ENCODE measurements at regions not wholly inside any gene's neighbourhood (a gene's known extent, or its start where the extent isn't known, plus 50 kb on each side); places are given as distances from the start of the nearest gene placed in this dataset.

- TF ChIP-seq, protein P1, sequence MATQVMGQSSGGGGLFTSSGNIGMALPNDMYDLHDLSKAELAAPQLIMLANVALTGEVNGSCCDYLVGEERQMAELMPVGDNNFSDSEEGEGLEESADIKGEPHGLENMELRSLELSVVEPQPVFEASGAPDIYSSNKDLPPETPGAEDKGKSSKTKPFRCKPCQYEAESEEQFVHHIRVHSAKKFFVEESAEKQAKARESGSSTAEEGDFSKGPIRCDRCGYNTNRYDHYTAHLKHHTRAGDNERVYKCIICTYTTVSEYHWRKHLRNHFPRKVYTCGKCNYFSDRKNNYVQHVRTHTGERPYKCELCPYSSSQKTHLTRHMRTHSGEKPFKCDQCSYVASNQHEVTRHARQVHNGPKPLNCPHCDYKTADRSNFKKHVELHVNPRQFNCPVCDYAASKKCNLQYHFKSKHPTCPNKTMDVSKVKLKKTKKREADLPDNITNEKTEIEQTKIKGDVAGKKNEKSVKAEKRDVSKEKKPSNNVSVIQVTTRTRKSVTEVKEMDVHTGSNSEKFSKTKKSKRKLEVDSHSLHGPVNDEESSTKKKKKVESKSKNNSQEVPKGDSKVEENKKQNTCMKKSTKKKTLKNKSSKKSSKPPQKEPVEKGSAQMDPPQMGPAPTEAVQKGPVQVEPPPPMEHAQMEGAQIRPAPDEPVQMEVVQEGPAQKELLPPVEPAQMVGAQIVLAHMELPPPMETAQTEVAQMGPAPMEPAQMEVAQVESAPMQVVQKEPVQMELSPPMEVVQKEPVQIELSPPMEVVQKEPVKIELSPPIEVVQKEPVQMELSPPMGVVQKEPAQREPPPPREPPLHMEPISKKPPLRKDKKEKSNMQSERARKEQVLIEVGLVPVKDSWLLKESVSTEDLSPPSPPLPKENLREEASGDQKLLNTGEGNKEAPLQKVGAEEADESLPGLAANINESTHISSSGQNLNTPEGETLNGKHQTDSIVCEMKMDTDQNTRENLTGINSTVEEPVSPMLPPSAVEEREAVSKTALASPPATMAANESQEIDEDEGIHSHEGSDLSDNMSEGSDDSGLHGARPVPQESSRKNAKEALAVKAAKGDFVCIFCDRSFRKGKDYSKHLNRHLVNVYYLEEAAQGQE (IDR thresholded peaks at IDR 0.05; ENCODE audit: unreplicated experiment) = no peak
- TF ChIP-seq ZNF114 (CRISPR knock-in tag; IDR thresholded peaks at IDR 0.05) (no peak), EZH2phosphoT487 (IDR thresholded peaks at IDR 0.05; ENCODE audit: unreplicated experiment) (no peak), POLR2AphosphoS5 (IDR thresholded peaks at IDR 0.05; ENCODE audit: low read depth) (no peak), STAT1 (IDR thresholded peaks at IDR 0.05; ENCODE audit: unreplicated experiment) (no peak), JUNB (IDR thresholded peaks at IDR 0.05; ENCODE audit: unreplicated experiment) (no peak), CREB1 (CRISPR knock-in tag; IDR thresholded peaks at IDR 0.05; ENCODE audit: low read depth) (no peak), EZH2 (IDR thresholded peaks at IDR 0.05; ENCODE audit: low read depth, unreplicated experiment) (no peak), ETS1 (IDR thresholded peaks at IDR 0.05) (no peak), NANOG (IDR thresholded peaks at IDR 0.05; ENCODE audit: borderline replicate concordance) (no peak)
Observed at GRCh38 chr13:46489586-46490023, 63.4 kb upstream of the LRCH1 start (continued).

DNA sequence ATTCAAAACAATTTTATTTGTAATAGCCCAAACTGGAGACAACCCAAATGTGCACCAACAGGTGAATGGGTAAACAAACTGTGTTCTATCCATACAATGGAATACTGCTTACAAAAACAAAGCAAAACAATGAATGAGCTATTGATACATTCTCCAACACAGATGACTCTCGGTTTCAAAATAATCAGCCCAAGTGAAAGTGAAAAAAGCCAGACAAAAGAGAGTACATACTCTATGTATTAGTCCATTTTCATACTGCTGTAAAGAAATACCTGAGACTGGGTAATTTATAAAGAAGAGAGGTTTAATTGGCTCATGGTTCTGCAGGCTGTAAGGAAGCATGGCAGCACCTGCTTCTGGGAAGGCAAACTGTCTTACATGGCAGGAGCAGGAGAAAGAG, 65.2 kb upstream of the LRCH1 start:
- Histone ChIP-seq H3K36me3 (ENCODE audit: insufficient read depth) (no peaks in the 10 kb centered on the region), H3K27me3 (ENCODE audit: insufficient read depth) (no peaks in the 10 kb centered on the region), H3K9me2 (ENCODE audit: insufficient read depth) (no peaks in the 10 kb centered on the region), H4K20me1 (replicated peaks; ENCODE audit: insufficient read depth) (no peaks in the 10 kb centered on the region), H3K27ac (ENCODE audit: low read depth) (no peak overlapping the region), H3K4me3 (no peak overlapping the region), H3F3A (replicated peaks; ENCODE audit: low read depth) (no peaks in the 10 kb centered on the region), H3K79me2 (replicated peaks; ENCODE audit: insufficient read depth) (no peaks in the 10 kb centered on the region), H3K4me1 (ENCODE audit: insufficient read depth) (no peaks in the 10 kb centered on the region), H3K4me2 (no peak overlapping the region), H2AFZ (no peak overlapping the region)
- Mint-ChIP-seq H3K36me3 (ENCODE audit: low read depth) (no peaks in the 10 kb centered on the region), H3K9me3 (no peaks in the 10 kb centered on the region), H3K27ac (no peak overlapping the region), H3K27me3 (ENCODE audit: insufficient read depth, low read depth, poor library complexity) (no peaks in the 10 kb centered on the region), H3K4me3 (no peak overlapping the region), H3K4me1 (peaks cover 8% of the 10 kb centered on the region; the same call in 1 of the 3 replicates)
- no peak for ATAC-seq
- no peak for DNase-seq (ENCODE audit: low spot score)
- TF ChIP-seq CREB1 (CRISPR knock-in tag; IDR thresholded peaks at IDR 0.05; ENCODE audit: low read depth) (no peak), EZH2phosphoT487 (IDR thresholded peaks at IDR 0.05; ENCODE audit: unreplicated experiment) (no peak), ZNF114 (CRISPR knock-in tag; IDR thresholded peaks at IDR 0.05) (no peak)
- TF ChIP-seq, protein P2, sequence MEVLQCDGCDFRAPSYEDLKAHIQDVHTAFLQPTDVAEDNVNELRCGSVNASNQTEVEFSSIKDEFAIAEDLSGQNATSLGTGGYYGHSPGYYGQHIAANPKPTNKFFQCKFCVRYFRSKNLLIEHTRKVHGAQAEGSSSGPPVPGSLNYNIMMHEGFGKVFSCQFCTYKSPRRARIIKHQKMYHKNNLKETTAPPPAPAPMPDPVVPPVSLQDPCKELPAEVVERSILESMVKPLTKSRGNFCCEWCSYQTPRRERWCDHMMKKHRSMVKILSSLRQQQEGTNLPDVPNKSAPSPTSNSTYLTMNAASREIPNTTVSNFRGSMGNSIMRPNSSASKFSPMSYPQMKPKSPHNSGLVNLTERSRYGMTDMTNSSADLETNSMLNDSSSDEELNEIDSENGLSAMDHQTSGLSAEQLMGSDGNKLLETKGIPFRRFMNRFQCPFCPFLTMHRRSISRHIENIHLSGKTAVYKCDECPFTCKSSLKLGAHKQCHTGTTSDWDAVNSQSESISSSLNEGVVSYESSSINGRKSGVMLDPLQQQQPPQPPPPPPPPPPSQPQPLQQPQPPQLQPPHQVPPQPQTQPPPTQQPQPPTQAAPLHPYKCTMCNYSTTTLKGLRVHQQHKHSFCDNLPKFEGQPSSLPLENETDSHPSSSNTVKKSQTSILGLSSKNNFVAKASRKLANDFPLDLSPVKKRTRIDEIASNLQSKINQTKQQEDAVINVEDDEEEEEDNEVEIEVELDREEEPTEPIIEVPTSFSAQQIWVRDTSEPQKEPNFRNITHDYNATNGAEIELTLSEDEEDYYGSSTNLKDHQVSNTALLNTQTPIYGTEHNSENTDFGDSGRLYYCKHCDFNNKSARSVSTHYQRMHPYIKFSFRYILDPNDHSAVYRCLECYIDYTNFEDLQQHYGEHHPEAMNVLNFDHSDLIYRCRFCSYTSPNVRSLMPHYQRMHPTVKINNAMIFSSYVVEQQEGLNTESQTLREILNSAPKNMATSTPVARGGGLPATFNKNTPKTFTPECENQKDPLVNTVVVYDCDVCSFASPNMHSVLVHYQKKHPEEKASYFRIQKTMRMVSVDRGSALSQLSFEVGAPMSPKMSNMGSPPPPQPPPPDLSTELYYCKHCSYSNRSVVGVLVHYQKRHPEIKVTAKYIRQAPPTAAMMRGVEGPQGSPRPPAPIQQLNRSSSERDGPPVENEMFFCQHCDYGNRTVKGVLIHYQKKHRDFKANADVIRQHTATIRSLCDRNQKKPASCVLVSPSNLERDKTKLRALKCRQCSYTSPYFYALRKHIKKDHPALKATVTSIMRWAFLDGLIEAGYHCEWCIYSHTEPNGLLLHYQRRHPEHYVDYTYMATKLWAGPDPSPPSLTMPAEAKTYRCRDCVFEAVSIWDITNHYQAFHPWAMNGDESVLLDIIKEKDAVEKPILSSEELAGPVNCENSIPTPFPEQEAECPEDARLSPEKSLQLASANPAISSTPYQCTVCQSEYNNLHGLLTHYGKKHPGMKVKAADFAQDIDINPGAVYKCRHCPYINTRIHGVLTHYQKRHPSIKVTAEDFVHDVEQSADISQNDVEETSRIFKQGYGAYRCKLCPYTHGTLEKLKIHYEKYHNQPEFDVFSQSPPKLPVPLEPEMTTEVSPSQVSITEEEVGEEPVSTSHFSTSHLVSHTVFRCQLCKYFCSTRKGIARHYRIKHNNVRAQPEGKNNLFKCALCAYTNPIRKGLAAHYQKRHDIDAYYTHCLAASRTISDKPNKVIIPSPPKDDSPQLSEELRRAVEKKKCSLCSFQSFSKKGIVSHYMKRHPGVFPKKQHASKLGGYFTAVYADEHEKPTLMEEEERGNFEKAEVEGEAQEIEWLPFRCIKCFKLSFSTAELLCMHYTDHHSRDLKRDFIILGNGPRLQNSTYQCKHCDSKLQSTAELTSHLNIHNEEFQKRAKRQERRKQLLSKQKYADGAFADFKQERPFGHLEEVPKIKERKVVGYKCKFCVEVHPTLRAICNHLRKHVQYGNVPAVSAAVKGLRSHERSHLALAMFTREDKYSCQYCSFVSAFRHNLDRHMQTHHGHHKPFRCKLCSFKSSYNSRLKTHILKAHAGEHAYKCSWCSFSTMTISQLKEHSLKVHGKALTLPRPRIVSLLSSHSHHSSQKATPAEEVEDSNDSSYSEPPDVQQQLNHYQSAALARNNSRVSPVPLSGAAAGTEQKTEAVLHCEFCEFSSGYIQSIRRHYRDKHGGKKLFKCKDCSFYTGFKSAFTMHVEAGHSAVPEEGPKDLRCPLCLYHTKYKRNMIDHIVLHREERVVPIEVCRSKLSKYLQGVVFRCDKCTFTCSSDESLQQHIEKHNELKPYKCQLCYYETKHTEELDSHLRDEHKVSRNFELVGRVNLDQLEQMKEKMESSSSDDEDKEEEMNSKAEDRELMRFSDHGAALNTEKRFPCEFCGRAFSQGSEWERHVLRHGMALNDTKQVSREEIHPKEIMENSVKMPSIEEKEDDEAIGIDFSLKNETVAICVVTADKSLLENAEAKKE (CRISPR knock-in tag; IDR thresholded peaks at IDR 0.05) = no peak
- TF ChIP-seq, protein P3, sequence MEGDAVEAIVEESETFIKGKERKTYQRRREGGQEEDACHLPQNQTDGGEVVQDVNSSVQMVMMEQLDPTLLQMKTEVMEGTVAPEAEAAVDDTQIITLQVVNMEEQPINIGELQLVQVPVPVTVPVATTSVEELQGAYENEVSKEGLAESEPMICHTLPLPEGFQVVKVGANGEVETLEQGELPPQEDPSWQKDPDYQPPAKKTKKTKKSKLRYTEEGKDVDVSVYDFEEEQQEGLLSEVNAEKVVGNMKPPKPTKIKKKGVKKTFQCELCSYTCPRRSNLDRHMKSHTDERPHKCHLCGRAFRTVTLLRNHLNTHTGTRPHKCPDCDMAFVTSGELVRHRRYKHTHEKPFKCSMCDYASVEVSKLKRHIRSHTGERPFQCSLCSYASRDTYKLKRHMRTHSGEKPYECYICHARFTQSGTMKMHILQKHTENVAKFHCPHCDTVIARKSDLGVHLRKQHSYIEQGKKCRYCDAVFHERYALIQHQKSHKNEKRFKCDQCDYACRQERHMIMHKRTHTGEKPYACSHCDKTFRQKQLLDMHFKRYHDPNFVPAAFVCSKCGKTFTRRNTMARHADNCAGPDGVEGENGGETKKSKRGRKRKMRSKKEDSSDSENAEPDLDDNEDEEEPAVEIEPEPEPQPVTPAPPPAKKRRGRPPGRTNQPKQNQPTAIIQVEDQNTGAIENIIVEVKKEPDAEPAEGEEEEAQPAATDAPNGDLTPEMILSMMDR (conservative IDR thresholded peaks at IDR 0.05; ENCODE audit: low read depth in 2 of 2) = no peak
